HG03432 (cell line): ENCODE measurements at regions not wholly inside any gene's neighbourhood (a gene's known extent, or its start where the extent isn't known, plus 50 kb on each side); places are given as distances from the start of the nearest gene placed in this dataset.
A peak's percentile ranks its signal among the peaks of the same experiment; 100 is the strongest.
"Not testable (repeated sequence)": the region's sequence is repeated elsewhere in the genome, so short reads cannot be mapped to it uniquely, and the experiment has no call there.

Source experiments
- ATAC-seq: cut with Tn5 transposase; IDR thresholded peaks from one replicate; pipeline ENCODE4 v1.9.1; 2021; ENCODE audit warnings: mild to moderate bottlenecking, moderate library complexity; ENCODE audit not compliant: unreplicated experiment

- not testable (repeated sequence) for ATAC-seq
Observed at GRCh38 chr2:55124682-55125081, 74.4 kb upstream of the RTN4 start.

DNA sequence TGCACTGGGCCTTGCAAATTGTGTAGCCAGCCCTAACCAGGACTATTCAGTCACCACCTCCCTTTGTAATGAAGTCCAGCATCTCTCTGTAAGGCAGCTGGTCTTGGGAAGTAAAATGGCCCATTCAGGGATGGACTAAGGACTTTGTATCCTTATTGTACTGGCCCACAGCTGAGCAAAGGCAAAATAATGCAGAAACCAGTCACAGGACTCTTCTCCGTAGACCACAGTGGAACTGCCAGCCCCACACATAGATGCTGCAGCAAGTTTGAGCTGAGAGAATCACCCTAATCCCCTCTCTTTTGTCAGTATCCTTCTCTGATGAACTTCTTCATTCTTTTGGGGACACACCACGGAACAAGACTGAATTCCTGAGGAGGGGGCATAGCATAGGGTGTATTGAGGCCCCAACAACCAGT is 73.6 kb upstream of the RTN4 start:
- ATAC-seq, result no peak

- ATAC-seq, result no peak
Observed at GRCh38 chr2:55120634-55121359, 70.5 kb upstream of the RTN4 start.

GRCh38 chr2:55119711-55120487 is 69.6 kb upstream of the RTN4 start:
- no peak for ATAC-seq

- ATAC-seq, result peak; percentile 44
Observed at GRCh38 chr2:55118643-55119083, 68.4 kb upstream of the RTN4 start.

DNA sequence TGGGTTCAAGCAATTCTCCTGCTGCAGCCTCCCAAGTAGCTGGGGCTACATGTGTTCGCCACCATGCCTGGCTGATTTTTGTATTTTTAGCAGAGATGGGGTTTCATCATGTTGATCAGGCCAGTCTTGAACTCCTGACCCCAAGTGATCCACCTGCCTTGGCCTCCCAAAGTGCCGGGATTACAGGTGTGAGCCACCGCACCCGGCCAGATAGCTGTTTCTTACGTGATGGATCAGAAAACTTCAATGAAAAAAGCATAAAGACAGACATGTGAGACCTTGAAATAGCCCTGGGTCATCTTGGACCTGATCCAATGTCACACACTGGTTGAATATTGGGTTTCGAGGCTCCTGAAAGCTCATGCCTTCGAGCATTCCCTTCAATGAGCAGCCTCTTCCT is 66.7 kb upstream of the RTN4 start:
- ATAC-seq, result no peak

DNA sequence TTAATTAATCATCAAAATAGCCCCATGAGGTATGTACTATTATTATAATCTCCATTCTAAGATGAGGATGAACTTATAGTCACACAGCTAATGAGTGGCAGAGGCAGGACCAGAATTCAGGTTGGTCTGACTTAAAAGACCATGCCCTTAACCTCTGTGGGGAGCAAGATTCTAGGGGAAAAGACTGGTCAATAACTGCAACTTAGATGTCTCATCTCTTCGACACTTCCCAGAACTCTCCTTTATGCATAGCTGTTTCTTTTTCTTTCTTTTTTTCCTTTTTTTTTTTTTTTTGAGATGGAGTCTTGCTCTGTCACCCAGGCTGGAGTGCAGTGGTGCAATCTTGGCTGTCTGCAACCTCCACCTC is 66.3 kb upstream of the RTN4 start:
- no peak for ATAC-seq

GRCh38 chr2:55115761-55116597 is 65.7 kb upstream of the RTN4 start:
- ATAC-seq, result no peak

DNA sequence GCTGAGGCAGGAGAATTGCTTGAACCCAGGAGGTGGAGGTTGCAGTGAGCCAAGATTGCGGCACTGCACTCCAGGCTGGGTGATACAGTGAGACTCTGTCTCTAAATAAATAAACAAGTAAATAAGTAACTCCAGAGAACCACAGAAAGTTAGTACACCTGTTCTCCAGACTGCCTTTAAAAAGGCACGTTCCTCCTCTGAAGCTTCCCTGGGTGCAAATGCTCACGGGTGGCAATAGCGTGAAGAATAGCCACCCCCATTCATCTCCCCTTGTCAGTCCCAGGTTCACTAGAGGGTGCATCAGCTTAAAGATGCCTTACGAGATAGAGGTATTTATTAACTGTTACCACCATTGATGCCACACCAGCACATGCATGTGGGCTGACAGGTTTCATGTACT is 64.3 kb upstream of the RTN4 start:
- peak; percentile 40 for ATAC-seq

DNA sequence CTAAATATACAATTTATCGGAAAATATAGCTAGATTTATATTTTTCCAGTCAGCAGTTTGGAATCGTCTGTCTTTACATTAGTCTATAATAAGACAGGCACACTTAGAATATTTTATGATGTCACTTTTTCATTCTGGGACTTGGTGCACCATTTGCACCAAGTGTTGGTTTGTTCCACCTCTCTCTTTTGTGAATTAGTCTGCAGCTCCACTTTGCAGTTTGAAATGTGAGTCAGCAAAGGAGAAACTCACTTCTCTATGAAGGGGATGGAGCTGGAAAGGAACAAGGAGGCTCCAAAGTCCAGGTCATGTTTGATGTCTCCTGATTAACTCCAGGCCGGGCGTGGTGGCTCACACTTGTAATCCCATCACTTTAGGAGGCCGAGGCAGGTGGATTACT is 63.8 kb upstream of the RTN4 start:
- no peak for ATAC-seq

DNA sequence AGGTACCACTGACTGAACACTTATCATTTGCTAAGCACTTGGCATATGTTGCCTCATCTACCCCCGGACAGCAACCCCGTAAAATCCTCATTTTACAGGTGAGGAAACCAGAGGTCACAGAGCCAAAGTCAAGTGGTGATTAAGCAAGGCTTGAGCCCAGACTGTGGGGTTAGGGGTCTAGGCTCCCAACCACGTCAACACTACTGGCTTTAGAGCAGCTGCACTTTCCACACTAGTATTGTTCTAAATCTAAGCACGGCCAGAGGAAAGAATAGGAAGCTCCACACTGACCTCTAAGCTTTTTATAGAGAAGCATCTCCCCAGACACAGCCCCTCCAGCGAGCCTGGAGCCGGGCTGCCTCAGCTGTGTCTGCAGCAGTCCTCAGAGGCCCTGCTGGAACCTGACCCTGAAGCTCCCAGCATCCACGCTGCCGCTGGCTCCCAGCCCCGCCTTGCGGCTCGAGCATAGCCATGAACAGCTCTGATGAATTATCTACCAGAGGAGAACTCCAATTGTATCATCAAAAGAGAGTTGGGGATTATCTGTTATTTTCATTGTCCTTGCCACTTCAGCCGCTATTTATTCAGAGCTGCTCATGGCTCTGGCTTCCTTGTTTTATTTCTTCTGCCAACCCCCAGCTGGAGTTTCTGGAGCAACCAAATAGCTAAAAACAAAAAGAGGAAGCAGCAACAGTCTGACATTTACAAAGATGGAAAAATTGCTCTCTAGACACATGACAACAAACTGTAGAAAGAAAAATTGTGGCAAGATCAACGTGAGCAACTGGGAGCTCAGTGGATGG is 62.2 kb upstream of the RTN4 start:
- no peak for ATAC-seq

DNA sequence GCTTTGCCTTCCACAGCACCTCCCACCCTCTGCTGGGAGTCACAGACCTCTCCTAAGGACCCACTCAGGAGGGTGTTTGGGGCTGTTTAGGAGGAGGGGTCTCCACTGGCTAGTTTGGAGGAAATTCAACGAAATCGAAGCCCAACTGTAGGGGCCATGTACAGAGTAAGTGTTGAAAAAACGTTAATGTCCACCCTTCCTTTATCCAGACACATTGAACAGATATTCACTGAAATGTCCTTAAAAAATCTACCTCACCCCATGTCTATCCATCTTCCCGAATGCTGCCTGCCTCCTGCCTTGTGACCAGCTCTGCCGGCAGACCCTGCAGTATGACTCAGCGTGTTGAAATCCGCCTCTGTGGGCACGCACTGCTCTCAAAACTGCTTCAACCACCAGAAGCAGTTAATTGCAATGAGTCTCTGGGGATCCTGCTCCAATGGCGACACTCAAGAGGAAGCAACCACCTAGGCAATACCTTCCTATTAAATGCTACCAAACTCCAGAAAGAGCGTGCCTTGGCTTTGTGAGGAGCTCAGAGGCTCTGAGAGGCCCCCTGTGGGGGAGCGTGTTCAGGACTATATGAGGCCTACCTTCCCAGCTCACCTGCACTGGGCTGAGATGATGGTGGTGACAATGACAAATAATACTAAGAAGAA is 61.4 kb upstream of the RTN4 start:
- ATAC-seq, result no peak

GRCh38 chr2:55111230-55111569 is 60.9 kb upstream of the RTN4 start:
- ATAC-seq, result no peak

DNA sequence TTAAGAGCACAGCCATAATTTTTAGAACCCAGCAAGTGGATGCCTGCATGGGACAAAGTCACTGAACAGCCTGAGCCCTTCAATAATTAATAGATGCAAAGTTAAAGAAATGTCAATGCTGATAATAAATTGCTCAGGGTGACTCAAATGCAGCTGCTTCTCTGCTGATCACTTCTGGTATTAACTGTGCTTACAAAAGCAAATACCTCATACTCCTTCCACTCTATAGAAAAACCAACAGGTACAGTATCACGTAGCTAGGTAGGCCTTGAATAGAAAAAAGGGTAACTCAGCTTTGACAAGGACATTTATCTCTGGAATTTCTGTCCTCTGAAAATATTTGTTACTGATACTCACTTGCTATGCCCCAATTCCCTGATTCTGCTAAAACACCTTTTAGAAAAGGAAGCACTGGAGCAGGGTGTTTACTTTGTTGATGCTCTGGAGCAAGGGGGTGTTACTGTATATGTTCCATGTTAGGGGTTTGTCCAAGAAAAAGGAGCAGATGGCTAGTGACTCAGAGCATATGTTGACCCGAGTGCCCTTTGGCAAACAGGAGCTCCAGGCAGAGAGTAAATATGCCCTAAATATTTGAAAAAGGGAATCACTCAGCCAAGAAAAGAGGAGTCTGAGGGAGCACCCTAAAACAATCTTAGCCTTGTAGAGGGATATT is 59.1 kb upstream of the RTN4 start:
- ATAC-seq, result no peak

- ATAC-seq, result no peak
Observed at GRCh38 chr2:55108456-55109160, 58.4 kb upstream of the RTN4 start.

DNA sequence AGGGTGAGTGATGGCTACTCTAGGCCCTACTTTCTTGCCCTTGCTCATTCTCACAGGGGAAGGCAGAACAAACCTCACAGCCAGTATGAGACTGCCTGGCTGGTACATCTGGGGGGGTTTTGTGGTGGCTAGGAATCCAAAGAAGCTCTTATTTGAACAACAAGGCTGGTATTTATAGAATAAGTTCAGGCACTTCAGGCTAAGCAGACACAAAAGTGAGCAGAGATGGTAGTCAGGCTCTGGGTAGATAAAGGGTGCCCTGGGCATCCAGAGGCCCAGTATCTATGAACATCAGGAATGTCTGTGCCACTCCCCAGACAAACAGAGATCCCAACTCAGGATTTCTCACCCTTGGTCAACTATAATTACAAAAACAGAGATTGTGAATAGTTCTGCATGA is 57.2 kb upstream of the RTN4 start:
- no peak for ATAC-seq

- no peak for ATAC-seq
Observed at GRCh38 chr2:55106148-55106547, 55.9 kb upstream of the RTN4 start.

DNA sequence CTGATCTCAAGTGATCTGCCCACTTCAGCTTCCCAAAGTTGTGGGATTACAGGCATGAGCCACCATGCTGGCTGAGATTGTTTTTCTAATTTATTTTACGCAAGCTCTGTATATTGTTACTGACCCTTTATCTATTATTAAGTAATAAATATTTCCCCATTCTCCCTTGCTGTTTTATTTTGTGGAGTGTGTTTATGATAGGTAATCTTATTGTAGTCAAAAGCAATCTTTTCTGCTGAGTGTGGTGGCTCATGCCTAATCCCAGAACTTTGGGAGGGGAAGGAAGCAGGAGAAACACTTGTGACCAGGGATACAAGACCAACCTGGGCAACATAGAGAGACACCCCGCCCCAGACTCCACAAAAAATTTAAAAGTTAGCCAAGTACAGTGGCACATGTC is 55.2 kb upstream of the RTN4 start:
- ATAC-seq, result no peak

DNA sequence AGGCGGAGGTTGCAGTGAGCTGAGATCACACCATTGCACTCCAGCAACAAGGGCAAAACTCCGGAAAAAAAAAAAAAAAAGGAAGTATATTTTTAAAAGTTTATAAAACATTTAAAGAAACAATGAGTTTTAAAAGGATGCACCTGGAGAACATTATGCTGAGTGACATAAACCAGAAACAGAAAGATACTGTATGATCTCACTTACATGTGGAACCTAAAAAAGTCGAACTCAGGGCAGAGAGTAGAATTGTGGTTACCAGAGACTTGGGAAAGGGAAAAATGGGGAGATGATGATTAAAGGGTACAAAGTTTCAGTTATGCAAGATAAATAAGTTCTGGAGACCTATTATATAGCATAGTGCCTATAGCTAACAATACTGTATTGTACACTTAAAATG is 52.8 kb upstream of the RTN4 start:
- no peak for ATAC-seq
